Esophagus muscularis mucosa (tissue), 4 donors: ENCODE measurements at regions not wholly inside any gene's neighbourhood (a gene's known extent, or its start where the extent isn't known, plus 50 kb on each side); places are given as distances from the start of the nearest gene placed in this dataset.

Experiments
- EP300 ChIP-seq: sonication (generic); formaldehyde crosslinking; IDR thresholded peaks from one replicate; pipeline ENCODE4 v1.6.1; 2017; ENCODE audit warnings: antibody characterized with exemption
- POLR2A ChIP-seq: fragments of 450-650 bp; IDR thresholded peaks from one replicate; pipeline ENCODE4 v1.6.1; 2017; ENCODE audit warnings: antibody characterized with exemption, moderate library complexity, mild to moderate bottlenecking, low read depth
- POLR2AphosphoS5 ChIP-seq, 2 donors: sonication (generic); formaldehyde crosslinking; IDR thresholded peaks; one replicate each; pipeline ENCODE4 v1.6.1; 2017; ENCODE audit warnings: antibody characterized with exemption in 2 of 2
- TF ChIP-seq, protein P1 (sequence below), 3 experiments: fragments of 200-600 bp in 2 of 3; fragments of 450-650 bp in 1 of 3; sonication (generic) in 2 of 3; IDR thresholded peaks; one replicate each; pipeline ENCODE4 v1.5.1; 2017 to 2019; ENCODE audit warnings: antibody characterized with exemption in 3 of 3, mild to moderate bottlenecking in 2 of 3, moderate library complexity in 1 of 3

DNA sequence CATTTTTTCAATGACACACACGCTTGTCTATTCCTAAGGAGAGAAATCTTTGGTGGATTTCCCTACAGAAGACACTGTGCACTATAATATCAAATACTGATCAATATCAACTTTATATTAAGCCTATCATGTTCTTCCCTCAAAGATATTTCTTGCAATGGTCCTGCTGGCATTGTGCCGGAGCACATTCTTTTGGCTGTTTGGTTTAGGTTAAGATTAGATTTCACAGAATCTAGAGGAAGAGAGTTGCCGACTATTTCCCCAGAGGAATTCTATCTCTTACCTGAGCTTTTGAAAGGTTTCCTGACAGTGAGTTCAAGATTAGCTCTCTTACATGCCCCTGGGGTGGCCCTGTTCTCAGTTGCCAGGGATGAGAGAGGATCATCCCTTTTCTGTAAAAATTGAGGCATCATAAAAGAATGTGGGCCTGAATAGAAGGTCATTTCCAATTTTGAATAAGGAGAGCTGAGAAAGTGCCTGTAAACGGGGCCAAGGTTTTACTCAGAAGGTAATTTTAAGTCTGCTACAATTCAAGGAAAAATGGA is 180.6 kb upstream of the ARHGAP20 start:
- TF ChIP-seq EP300 (no peak), POLR2A (no peak), POLR2AphosphoS5 (IDR thresholded peaks at IDR 0.05) (no peak)
- TF ChIP-seq, protein P1, sequence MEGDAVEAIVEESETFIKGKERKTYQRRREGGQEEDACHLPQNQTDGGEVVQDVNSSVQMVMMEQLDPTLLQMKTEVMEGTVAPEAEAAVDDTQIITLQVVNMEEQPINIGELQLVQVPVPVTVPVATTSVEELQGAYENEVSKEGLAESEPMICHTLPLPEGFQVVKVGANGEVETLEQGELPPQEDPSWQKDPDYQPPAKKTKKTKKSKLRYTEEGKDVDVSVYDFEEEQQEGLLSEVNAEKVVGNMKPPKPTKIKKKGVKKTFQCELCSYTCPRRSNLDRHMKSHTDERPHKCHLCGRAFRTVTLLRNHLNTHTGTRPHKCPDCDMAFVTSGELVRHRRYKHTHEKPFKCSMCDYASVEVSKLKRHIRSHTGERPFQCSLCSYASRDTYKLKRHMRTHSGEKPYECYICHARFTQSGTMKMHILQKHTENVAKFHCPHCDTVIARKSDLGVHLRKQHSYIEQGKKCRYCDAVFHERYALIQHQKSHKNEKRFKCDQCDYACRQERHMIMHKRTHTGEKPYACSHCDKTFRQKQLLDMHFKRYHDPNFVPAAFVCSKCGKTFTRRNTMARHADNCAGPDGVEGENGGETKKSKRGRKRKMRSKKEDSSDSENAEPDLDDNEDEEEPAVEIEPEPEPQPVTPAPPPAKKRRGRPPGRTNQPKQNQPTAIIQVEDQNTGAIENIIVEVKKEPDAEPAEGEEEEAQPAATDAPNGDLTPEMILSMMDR (IDR thresholded peaks at IDR 0.05) = no peak
